T-helper 2 cell treated with Interferon-gamma antibody and Interleukin-4, amounts not matched to agents 5 μg/mL and 100 μg/mL, for 36 hours (primary cell): ENCODE measurements at regions not wholly inside any gene's neighbourhood (a gene's known extent, or its start where the extent isn't known, plus 50 kb on each side); places are given as distances from the start of the nearest gene placed in this dataset.
"Not testable (repeated sequence)": the region's sequence is repeated elsewhere in the genome, so short reads cannot be mapped to it uniquely, and the experiment has no call there.

ENCODE experiments used
- DNase-seq: peaks from one replicate; pipeline ENCODE4 v3.0.0; 2021; ENCODE audit warnings: low spot score
- H3K27ac Mint-ChIP-seq: one replicate; pipeline ENCODE4 v1.8.0; 2021; ENCODE audit warnings: mild to moderate bottlenecking, mixed read lengths
- H3K27me3 Mint-ChIP-seq: one replicate; pipeline ENCODE4 v1.8.0; 2021; ENCODE audit warnings: low read depth, mixed read lengths
- H3K36me3 Mint-ChIP-seq: one replicate; pipeline ENCODE4 v1.8.0; 2021; ENCODE audit warnings: low read depth, mixed read lengths
- H3K4me1 Mint-ChIP-seq: one replicate; pipeline ENCODE4 v1.8.0; 2021; ENCODE audit warnings: low read depth, mixed read lengths
- H3K4me3 Mint-ChIP-seq: one replicate; pipeline ENCODE4 v1.8.0; 2022; ENCODE audit warnings: mild to moderate bottlenecking, moderate library complexity, mixed read lengths
- H3K9me3 Mint-ChIP-seq: one replicate; pipeline ENCODE4 v1.8.0; 2021; ENCODE audit warnings: mixed read lengths

DNA sequence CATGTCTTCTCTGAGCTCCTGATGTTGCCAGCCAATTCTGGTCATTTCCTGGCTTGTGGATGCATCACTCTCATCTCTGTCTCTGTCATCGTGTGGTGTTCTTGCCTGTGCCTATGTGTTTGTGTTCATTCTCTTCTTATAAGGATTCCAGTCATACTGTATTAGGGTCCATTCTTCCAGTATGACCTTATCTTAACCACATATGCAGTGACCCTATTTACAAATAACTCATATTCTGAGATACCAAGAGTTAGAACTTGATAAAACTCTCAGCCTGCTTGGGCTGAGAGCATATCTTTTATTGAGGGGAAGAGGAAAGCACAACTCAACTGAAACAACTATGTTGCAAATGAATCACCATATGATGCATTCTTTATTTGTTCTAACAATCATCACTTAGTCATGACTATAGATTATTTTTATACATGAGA lies 189.0 kb upstream of the ANXA10 start:
- Mint-ChIP-seq H3K36me3 (no peaks in the 10 kb centered on the region), H3K4me3 (no peak overlapping the region)

DNA sequence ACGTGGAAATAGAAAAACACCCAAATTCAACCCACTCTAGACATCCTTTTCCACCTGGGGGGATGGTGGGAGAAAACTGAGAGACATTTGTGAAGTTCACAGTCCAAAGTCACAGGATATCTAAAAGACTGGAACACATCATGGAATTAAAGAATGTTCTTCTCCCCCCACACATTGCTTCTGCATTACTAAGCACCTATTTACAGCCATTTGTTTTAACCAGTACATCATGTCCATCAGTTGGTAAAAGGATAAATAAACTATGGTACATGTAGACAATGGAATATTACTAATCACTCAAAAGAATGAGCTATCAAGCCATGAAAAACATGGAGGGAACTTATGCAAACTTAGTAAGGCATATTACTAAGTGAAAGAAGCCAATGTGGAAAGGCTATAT lies 185.5 kb upstream of the ANXA10 start:
- Mint-ChIP-seq H3K4me1 (no peaks in the 10 kb centered on the region), H3K4me3 (no peak overlapping the region), H3K27ac (no peak overlapping the region), H3K27me3 (no peaks in the 10 kb centered on the region), H3K36me3 (no peaks in the 10 kb centered on the region), H3K9me3 (peaks cover 5% of the 10 kb centered on the region)
- no peak for DNase-seq

More for the DNA sequence above, 189.0 kb upstream of the ANXA10 start:
- no peak overlapping the region for H3K27ac Mint-ChIP-seq
- H3K9me3 Mint-ChIP-seq = peaks cover 5% of the 10 kb centered on the region
- no peak for DNase-seq
- no peaks in the 10 kb centered on the region for H3K27me3 Mint-ChIP-seq
- no peaks in the 10 kb centered on the region for H3K4me1 Mint-ChIP-seq

DNA sequence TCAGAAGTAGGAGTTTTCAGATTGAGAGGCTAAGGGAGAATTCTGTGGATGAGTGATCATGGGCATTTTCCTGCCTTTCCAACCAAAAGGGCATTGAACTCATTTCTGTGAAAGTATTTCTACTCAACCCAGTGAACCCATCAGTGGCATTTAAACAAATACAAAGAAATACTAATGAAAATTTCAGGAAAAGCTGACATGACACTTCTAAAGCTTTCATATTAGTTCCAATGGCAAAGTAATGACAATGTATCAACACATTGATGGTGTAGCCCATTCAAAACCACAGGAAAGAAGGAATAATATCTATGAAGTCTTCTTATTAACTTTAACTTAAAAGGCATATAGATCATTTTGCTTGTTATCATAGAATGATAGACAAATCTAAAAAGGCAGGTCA lies 183.5 kb upstream of the ANXA10 start:
- Mint-ChIP-seq H3K9me3 (peaks cover 5% of the 10 kb centered on the region), H3K4me1 (no peaks in the 10 kb centered on the region), H3K27ac (no peak overlapping the region), H3K4me3 (no peak overlapping the region), H3K36me3 (no peaks in the 10 kb centered on the region), H3K27me3 (no peaks in the 10 kb centered on the region)
- DNase-seq = no peak

DNA sequence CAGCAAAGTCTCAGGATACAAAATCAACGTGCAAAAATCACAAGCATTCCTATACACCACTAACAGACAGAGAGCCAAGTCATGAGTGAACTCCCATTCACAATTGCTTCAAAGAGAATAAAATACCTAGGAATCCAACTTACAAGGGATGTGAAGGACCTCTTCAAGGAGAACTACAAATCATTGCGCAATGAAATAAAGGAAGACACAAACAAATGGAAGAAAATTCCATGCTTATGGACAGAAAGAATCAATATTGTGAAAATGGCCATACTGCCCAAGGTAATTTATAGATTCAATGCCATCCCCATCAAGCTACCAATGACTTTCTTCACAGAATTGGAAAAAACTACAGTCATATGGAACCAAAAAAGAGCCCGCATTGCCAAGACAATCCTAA lies 179.8 kb upstream of the ANXA10 start:
- not testable (repeated sequence) for H3K27me3 Mint-ChIP-seq, H3K4me3 Mint-ChIP-seq, H3K4me1 Mint-ChIP-seq, H3K9me3 Mint-ChIP-seq, H3K27ac Mint-ChIP-seq, DNase-seq, H3K36me3 Mint-ChIP-seq

DNA sequence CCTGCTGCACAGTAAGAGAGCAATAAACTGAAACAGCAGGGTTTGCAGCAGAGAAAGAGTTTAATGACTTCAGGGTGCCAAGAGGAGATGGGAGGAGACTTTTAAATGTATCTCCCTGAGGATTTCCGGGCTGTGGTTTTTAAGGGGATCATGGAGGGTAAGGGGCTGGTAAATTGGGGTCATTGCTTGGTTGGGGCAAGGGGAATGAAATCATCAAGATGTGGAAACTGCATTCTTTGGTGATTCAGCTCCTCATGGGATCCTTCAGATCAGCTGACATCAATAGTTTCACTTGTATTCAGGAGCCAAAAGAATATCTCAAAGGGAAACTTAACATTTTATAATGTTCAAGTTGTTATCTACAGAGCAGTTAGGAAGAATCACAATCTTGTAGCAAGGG lies 174.3 kb upstream of the ANXA10 start:
- Mint-ChIP-seq H3K9me3 (peaks cover 20% of the 10 kb centered on the region), H3K36me3 (no peaks in the 10 kb centered on the region), H3K4me3 (no peak overlapping the region), H3K4me1 (no peaks in the 10 kb centered on the region), H3K27me3 (no peaks in the 10 kb centered on the region), H3K27ac (no peak overlapping the region)
- no peak for DNase-seq

DNA sequence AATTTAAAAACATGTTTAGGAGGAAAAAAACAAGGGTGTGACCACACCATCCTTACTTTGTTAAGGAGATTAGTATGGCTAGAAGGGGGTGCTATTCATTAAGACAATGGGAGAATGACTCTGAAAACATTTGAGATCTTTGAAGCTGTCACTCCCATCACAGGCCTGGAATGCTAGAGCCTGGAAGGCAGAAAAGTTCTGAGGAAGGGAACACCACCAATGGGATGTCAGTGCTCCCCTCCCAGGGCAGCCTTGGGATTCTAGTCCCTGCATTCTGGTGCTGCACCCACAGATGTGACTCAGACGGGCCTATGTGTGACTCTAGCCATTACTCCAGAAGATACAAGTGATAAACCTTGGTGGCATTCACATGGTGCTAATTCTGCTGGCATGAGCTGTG lies 162.2 kb upstream of the ANXA10 start:
- H3K27me3 Mint-ChIP-seq = no peaks in the 10 kb centered on the region
- no peak overlapping the region for H3K4me3 Mint-ChIP-seq

DNA sequence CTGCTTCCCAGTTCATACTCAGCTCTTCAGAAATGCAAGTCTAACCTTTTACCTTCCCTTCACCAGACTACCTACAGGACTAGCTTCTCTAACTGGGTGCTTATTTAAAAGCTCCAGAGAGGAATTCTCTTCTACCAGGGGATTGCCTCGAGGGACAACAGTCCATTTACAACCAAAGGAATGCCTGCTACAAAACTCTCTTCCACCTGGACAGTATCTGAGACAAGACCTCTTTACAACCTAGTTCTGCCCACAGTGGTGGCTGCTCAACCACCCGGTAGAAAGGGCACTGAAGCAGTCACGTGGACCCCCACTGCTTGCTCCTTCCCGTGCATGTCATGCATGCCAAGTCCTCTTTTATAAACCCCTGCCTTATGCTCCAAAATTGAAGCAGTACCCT lies 158.1 kb upstream of the ANXA10 start:
- Mint-ChIP-seq H3K27ac (no peak overlapping the region), H3K9me3 (no peaks in the 10 kb centered on the region), H3K27me3 (no peaks in the 10 kb centered on the region), H3K36me3 (no peaks in the 10 kb centered on the region), H3K4me3 (no peak overlapping the region), H3K4me1 (no peaks in the 10 kb centered on the region)
- DNase-seq = no peak

More for the DNA sequence above, 162.2 kb upstream of the ANXA10 start:
- no peak for DNase-seq
- no peaks in the 10 kb centered on the region for H3K36me3 Mint-ChIP-seq
- H3K9me3 Mint-ChIP-seq = no peaks in the 10 kb centered on the region
- no peaks in the 10 kb centered on the region for H3K4me1 Mint-ChIP-seq
- no peak overlapping the region for H3K27ac Mint-ChIP-seq

DNA sequence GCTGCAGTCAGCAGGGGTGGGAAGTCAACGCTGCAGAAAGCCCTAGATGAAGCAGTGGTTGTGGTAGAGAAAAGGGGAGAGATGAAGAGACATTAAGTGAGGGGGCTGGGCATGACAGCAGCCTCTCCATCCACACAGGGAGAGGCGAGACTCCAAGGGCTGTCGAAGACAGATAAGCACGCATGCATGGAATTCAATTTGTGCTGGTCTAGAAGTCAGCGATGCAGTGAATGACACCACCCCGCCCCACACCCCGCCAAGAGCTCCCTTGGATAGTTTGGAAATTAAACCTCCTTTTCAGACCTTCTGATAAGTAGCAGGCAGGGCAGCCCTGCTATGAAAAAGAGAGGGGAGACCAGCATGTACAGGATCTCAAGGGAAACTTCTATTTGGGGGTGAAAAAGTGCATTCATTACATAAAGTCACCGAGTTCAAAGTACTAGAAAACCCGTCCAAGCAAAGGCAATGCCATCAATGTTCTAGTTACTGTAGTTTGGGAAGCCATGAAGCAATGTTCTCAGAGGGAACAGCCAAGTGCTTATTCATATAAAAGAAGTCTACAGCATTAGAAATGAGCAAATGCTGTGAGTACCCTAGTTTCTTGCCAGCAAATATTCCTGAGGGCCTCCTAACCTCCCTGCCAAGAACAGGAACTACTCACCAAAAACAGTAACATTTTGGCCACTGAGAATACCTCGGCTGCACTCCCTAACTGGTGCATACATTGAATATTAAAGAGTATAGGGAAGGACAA lies 152.3 kb upstream of the ANXA10 start:
- no peak for DNase-seq
- Mint-ChIP-seq H3K9me3 (no peaks in the 10 kb centered on the region), H3K27ac (no peak overlapping the region), H3K4me3 (no peak overlapping the region), H3K36me3 (no peaks in the 10 kb centered on the region), H3K27me3 (no peaks in the 10 kb centered on the region), H3K4me1 (no peaks in the 10 kb centered on the region)

DNA sequence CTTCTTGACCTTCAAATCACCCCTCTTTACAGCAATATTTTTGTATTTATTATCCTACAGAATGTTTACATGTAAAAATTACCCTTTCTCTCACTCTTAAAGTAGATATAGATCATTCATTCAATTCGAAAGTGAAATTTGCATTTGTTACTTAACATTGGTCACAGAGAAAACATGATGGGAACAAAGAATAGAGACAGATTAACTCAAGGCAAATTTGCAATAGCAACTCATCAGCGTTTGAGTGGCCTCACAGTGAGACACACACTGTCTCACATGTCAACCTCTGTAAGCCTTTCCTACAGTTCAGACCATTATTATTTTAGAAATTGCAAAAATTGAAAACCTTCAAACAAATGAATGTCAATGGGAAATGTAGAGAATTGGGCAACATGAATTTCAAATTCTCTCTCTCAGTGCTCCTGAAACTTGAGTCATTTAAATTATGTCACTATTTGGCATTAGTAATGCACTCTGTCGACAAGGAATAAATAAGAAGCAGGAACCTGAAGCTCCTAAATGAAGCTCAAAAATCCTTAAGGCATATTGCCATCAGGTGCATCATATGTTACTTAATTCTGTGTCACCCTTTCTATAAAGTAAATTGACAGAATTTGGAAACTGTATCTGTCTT lies 148.3 kb upstream of the ANXA10 start:
- DNase-seq = no peak
- Mint-ChIP-seq H3K27me3 (no peaks in the 10 kb centered on the region), H3K27ac (no peak overlapping the region), H3K36me3 (no peaks in the 10 kb centered on the region), H3K4me1 (no peaks in the 10 kb centered on the region), H3K9me3 (no peaks in the 10 kb centered on the region), H3K4me3 (no peak overlapping the region)

DNA sequence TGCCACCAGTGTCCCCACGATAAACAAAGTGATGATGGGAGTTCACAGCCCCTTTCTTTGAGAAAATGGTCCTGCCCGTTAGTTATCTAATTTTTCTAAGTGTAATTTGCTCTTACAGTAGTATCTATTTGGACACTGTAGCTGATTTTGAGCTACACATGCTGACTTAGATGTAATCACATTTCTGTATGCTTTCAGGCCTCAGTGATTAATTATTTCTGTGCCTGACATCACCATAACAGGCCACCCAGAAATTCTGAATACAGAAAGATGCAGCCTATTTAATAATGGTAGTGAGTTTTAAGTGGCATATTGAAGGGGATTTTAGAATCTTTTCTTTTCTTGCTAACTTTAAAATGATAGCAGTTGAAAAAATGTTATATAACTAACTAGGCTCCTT lies 147.6 kb upstream of the ANXA10 start:
- no peak for DNase-seq
- Mint-ChIP-seq H3K27me3 (no peaks in the 10 kb centered on the region), H3K27ac (no peak overlapping the region), H3K4me3 (no peak overlapping the region), H3K4me1 (no peaks in the 10 kb centered on the region), H3K9me3 (no peaks in the 10 kb centered on the region), H3K36me3 (no peaks in the 10 kb centered on the region)

DNA sequence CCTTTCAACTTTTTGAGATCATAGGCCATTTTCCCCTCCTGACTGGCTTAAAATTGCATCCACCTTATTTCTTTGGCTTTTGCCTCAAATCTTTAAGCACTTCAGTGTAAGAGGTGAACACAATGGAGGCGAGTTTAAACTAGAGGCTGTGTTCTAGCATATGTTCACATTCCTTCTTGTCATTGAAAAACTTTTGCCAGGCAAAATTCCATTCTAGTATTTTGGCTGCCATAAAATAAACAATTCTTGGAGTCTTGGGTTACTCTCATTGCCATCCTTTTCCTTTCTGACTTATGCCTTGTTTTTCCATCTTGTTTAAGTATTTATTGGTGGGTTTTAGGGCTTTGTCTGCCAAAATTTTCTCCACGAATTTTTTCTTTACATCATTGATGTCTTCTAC lies 137.3 kb upstream of the ANXA10 start:
- Mint-ChIP-seq H3K36me3 (no peaks in the 10 kb centered on the region), H3K4me1 (no peaks in the 10 kb centered on the region), H3K4me3 (no peak overlapping the region), H3K27me3 (no peaks in the 10 kb centered on the region), H3K27ac (no peak overlapping the region), H3K9me3 (peaks cover 27% of the 10 kb centered on the region)
- no peak for DNase-seq

DNA sequence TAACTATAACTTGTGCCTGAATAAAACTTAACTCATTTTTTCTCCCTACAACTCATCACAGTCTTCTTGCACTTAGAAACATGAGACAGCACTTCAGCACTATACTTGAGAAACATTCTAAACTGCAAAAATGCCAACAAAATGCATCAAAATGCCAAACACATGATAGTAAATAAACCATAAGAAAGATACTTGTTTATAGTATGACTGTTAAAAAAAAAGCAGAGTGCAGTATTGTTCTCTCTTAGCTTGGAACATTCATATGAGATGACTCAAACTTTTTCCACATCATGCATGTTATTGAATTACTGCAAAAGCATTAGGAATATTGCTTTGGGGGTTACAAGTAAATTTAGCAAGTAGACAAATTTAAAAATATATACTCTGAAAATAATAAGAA lies 135.7 kb upstream of the ANXA10 start:
- H3K27me3 Mint-ChIP-seq = no peaks in the 10 kb centered on the region
- H3K9me3 Mint-ChIP-seq = peaks cover 33% of the 10 kb centered on the region
- H3K4me3 Mint-ChIP-seq = no peak overlapping the region
- H3K36me3 Mint-ChIP-seq = no peaks in the 10 kb centered on the region
- DNase-seq = no peak
- H3K27ac Mint-ChIP-seq = no peak overlapping the region
- H3K4me1 Mint-ChIP-seq = no peaks in the 10 kb centered on the region

DNA sequence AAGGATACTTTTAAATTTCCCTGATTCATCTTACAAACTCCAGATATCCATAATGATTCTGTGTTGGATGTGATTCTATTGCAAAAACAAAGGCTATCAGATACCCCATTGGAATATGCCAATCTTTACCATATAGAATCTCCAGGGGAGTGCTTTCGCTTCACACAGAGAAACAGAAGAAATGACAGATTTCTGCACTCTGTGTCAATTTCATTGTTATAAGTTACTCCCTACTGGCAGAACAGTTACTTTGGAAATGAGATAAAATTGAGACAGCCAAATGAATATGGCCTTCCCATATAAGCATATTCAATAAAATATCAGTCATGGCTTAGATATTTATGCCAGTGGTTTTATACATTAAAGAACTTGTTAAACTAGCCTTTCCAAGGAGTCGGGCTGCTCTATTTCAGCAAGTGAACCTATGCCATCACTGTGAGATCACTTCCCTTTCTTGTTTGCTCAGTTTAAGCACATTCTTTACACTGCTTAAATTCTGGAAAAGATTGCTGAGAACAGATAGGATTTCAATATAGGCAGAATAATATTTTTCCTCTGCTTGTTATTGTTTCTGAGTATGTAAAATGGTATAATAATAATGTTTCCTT lies 127.5 kb upstream of the ANXA10 start:
- Mint-ChIP-seq H3K4me3 (no peak overlapping the region), H3K9me3 (peaks cover 15% of the 10 kb centered on the region), H3K27me3 (no peaks in the 10 kb centered on the region), H3K4me1 (no peaks in the 10 kb centered on the region), H3K27ac (no peak overlapping the region), H3K36me3 (no peaks in the 10 kb centered on the region)
- no peak for DNase-seq

DNA sequence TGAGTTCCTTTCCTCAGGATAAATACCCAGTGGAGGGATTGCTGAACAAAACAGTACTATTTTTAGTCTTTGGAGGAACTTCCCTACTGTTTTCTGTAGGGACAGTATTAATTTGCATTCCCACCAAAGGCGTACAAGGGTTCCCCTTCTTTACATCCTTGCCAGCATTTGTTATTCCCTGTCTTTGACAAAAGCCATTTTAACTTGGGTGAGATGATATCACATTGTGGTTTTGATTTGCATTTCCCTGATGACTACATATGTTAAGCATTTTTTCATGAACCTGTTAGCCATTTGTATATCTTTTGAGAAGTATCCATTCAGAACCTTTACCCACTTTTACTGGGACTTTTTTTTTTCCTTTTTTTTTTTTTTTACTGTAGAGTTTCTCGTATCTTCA lies 126.2 kb upstream of the ANXA10 start:
- H3K4me1 Mint-ChIP-seq = no peaks in the 10 kb centered on the region
- no peak overlapping the region for H3K27ac Mint-ChIP-seq
- H3K36me3 Mint-ChIP-seq = no peaks in the 10 kb centered on the region
- H3K9me3 Mint-ChIP-seq = peaks cover 13% of the 10 kb centered on the region
- no peak for DNase-seq
- H3K27me3 Mint-ChIP-seq = no peaks in the 10 kb centered on the region
- no peak overlapping the region for H3K4me3 Mint-ChIP-seq
